ENCODE measurements at regions not wholly inside any gene's neighbourhood (a gene's known extent, or its start where the extent isn't known, plus 50 kb on each side); places are given as distances from the start of the nearest gene placed in this dataset.

DNA sequence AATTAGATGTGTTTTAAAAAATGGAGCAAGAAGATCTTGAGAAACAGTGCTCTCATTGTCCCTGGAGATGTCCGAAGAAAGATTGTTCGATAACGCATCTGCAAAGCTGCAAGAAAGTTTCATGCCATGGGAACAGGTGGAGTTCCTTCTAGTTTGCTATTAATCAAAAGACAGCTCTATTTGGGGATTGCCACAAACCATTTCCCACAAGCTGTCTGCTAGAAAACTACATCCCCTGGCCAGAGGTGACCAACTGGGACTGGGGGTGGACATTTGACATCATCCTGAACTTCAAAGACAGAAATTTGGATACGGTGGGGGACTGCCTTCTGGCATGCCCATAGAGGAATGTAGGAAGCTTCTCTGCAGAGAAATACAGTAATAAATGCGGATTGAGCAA, 50.8 kb upstream of the OSMR start:
- DNase-seq (ENCODE audit: low spot score), result no peak
- TF ChIP-seq, protein P1, sequence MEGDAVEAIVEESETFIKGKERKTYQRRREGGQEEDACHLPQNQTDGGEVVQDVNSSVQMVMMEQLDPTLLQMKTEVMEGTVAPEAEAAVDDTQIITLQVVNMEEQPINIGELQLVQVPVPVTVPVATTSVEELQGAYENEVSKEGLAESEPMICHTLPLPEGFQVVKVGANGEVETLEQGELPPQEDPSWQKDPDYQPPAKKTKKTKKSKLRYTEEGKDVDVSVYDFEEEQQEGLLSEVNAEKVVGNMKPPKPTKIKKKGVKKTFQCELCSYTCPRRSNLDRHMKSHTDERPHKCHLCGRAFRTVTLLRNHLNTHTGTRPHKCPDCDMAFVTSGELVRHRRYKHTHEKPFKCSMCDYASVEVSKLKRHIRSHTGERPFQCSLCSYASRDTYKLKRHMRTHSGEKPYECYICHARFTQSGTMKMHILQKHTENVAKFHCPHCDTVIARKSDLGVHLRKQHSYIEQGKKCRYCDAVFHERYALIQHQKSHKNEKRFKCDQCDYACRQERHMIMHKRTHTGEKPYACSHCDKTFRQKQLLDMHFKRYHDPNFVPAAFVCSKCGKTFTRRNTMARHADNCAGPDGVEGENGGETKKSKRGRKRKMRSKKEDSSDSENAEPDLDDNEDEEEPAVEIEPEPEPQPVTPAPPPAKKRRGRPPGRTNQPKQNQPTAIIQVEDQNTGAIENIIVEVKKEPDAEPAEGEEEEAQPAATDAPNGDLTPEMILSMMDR (IDR thresholded peaks at IDR 0.05), result no peak
- no peak for ATAC-seq (ENCODE audit: low FRiP score)

DNA sequence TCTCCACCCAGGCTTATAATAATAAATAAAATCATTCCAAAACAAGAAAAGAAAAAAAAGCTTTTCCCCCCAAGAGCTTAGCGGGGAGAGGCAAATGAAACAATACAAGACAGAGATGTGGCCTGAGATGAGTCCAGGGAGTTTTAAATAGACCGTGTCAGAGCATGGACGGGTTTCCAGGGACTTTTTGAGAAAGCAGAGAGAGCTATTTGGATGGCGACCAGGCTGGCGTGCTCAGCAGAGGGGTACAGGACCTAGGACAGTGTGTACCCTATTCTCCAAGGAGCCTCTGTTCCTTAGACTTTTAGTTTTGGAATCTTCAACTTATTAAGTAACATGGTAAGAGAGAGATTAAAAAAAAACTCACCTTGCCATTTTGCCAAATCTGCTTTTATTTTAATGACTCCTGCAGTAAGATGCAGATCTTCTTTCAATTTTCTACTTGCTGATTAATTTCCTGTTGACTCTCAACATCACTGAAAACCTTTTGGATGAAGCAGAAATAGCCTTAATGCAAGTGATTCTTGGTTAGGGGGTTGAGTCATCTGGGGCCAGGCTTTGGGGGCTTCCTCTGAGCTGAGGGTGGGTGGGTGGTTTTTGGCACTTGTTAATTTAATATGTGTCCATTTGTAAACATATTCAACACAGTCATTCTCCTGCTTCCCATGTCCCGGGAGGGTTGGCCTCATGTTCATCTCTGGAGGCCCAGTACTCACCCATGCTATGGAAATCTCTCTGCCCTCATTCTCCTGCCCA, 49.6 kb upstream of the OSMR start:
- no peak for DNase-seq (ENCODE audit: low spot score)

More for the DNA sequence above, 49.6 kb upstream of the OSMR start:
- ATAC-seq (ENCODE audit: low FRiP score), result no peak
- TF ChIP-seq, protein P1 (IDR thresholded peaks at IDR 0.05), result no peak
